OCI-LY7 (cell line): ENCODE measurements at regions not wholly inside any gene's neighbourhood (a gene's known extent, or its start where the extent isn't known, plus 50 kb on each side); places are given as distances from the start of the nearest gene placed in this dataset.

ENCODE experiments used
- EZH2phosphoT487 ChIP-seq: fragments of 200-600 bp; sonication (generic); IDR thresholded peaks from 2 replicates; pipeline ENCODE4 v1.6.1; 2018; ENCODE audit warnings: low read depth, borderline replicate concordance, mild to moderate bottlenecking, mixed run types, antibody characterized with exemption, low read length, moderate library complexity, mixed read lengths
- TF ChIP-seq, protein P1 (sequence below): fragments of 200-600 bp; sonication (generic); conservative IDR thresholded peaks from 2 replicates; pipeline ENCODE4 v1.5.1; 2014; ENCODE audit warnings: mild to moderate bottlenecking, antibody characterized with exemption, low read length, moderate library complexity, mixed read lengths

DNA sequence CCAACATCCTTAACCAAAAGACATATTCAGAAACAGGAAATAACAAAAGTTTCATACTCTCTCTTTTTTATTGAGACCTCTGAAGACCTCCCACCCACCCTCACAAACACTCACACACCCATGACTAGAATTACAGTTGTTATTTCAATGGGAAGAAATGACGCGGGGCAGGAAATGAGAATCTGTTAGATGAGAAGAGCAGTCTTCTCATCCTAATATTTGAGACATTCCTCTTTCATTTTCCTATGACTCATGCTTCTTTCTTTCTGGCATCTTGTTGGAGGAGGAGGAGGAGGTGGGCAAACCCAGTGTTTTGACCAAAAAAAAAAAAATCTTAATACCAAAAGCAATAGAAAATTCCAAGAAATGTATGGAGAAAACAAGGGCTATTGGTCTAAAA, 179.5 kb upstream of the TARS1 start:
- TF ChIP-seq, protein P1, sequence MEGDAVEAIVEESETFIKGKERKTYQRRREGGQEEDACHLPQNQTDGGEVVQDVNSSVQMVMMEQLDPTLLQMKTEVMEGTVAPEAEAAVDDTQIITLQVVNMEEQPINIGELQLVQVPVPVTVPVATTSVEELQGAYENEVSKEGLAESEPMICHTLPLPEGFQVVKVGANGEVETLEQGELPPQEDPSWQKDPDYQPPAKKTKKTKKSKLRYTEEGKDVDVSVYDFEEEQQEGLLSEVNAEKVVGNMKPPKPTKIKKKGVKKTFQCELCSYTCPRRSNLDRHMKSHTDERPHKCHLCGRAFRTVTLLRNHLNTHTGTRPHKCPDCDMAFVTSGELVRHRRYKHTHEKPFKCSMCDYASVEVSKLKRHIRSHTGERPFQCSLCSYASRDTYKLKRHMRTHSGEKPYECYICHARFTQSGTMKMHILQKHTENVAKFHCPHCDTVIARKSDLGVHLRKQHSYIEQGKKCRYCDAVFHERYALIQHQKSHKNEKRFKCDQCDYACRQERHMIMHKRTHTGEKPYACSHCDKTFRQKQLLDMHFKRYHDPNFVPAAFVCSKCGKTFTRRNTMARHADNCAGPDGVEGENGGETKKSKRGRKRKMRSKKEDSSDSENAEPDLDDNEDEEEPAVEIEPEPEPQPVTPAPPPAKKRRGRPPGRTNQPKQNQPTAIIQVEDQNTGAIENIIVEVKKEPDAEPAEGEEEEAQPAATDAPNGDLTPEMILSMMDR: no peak
- no peak for TF ChIP-seq EZH2phosphoT487
